ENCODE measurements at regions not wholly inside any gene's neighbourhood (a gene's known extent, or its start where the extent isn't known, plus 50 kb on each side); places are given as distances from the start of the nearest gene placed in this dataset.

DNA sequence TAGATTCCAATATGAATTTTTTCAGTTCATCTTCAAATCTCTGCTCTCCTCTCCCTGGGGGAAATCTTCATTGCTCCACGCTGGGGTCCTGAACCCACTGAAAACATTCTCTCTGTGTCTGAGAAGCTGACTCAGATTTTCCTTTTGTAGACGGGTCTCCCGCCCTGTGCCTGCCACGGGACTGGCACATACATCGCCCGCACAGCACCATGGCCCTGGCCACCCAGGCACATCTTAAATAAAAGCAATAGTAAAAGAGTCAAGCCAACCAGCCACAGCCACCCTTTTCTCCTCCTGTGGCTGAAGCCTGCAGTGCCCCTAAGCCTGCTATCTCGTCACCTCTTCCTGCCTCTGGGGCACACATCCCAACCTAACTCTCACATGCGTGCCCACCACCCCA lies 301.2 kb downstream of the ZNF536 start:
- no peak for DNase-seq (ENCODE audit: low read depth)
- Histone ChIP-seq H3K36me3 (ENCODE audit: control insufficient read depth, insufficient read depth, low read length) (no peaks in the 10 kb centered on the region), H3K27me3 (ENCODE audit: control insufficient read depth, insufficient read depth, low read length) (peaks cover 12% of the 10 kb centered on the region), H3K4me3 (ENCODE audit: low read depth, low read length) (no peak overlapping the region)
- TF ChIP-seq, protein P1, sequence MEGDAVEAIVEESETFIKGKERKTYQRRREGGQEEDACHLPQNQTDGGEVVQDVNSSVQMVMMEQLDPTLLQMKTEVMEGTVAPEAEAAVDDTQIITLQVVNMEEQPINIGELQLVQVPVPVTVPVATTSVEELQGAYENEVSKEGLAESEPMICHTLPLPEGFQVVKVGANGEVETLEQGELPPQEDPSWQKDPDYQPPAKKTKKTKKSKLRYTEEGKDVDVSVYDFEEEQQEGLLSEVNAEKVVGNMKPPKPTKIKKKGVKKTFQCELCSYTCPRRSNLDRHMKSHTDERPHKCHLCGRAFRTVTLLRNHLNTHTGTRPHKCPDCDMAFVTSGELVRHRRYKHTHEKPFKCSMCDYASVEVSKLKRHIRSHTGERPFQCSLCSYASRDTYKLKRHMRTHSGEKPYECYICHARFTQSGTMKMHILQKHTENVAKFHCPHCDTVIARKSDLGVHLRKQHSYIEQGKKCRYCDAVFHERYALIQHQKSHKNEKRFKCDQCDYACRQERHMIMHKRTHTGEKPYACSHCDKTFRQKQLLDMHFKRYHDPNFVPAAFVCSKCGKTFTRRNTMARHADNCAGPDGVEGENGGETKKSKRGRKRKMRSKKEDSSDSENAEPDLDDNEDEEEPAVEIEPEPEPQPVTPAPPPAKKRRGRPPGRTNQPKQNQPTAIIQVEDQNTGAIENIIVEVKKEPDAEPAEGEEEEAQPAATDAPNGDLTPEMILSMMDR (IDR thresholded peaks at IDR 0.05; ENCODE audit: insufficient read depth, low read length, poor library complexity, severe bottlenecking), result no peak

DNA sequence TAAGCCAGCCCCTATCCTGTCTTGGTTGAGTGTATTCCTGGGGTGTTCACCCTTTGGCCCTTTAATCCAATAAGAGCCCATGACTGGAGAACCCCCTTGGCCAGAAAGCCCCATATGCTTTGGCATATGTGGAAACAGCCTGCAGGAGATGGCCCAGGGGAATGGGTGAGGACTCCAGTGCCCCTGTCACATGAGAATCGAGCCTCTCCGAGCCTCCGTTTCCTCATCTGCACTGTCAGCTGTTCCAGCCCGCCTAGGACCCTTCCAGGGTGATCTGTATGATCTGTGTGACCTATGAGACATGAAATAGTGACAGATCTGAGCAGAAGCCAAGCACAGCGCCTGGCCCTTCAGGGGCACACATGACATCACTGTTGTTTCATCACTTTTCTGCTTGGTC lies 300.7 kb downstream of the ZNF536 start:
- TF ChIP-seq, protein P1 (IDR thresholded peaks at IDR 0.05; ENCODE audit: insufficient read depth, low read length, poor library complexity, severe bottlenecking), result no peak
- H3K36me3 ChIP-seq (ENCODE audit: control insufficient read depth, insufficient read depth, low read length), result no peaks in the 10 kb centered on the region
- H3K27me3 ChIP-seq (ENCODE audit: control insufficient read depth, insufficient read depth, low read length), result peaks cover 12% of the 10 kb centered on the region
- DNase-seq (ENCODE audit: low read depth), result no peak
- H3K4me3 ChIP-seq (ENCODE audit: low read depth, low read length), result no peak overlapping the region

DNA sequence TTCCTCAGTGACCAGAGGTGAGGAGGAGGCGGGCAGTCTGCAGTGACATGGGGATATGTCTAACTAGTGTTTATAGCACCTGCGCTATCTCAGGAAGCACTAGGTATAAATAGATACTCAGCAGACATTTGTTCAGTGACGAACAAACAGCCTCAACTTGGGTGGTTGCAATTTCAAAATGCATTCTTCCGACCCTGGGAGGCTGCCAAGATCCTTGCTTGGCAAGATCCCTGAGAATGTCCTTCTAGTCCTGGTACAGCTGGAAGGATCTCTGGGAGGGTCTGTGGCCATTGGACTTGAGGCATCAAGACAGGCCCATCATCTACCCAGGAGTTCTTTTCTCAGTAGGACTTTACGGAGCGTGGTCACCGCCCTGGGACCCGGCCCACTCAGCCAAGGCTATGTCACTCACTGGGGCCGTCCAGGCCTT lies 299.5 kb downstream of the ZNF536 start:
- peaks cover 12% of the 10 kb centered on the region for H3K27me3 ChIP-seq (ENCODE audit: control insufficient read depth, insufficient read depth, low read length)
- no peaks in the 10 kb centered on the region for H3K36me3 ChIP-seq (ENCODE audit: control insufficient read depth, insufficient read depth, low read length)
- TF ChIP-seq, protein P1 (IDR thresholded peaks at IDR 0.05; ENCODE audit: insufficient read depth, low read length, poor library complexity, severe bottlenecking), result no peak
- H3K4me3 ChIP-seq (ENCODE audit: low read depth, low read length), result no peak overlapping the region
- no peak for DNase-seq (ENCODE audit: low read depth)

DNA sequence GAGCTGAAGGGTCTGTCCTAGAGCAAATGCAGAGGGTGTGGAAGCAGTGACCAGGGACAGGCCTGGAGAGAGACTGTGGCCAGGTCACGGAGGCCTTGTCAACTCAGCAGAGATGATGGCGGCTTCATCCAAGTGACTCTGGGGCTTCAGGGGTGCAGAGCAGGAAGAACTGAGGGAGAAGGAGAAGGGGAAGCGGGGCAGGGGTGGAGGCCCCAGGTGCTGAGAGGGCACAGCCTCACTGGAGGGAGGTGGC lies 299.1 kb downstream of the ZNF536 start:
- TF ChIP-seq, protein P1 (IDR thresholded peaks at IDR 0.05; ENCODE audit: insufficient read depth, low read length, poor library complexity, severe bottlenecking), result no peak
- H3K27me3 ChIP-seq (ENCODE audit: control insufficient read depth, insufficient read depth, low read length), result peaks cover 12% of the 10 kb centered on the region
- no peaks in the 10 kb centered on the region for H3K36me3 ChIP-seq (ENCODE audit: control insufficient read depth, insufficient read depth, low read length)
- DNase-seq (ENCODE audit: low read depth), result no peak
- no peak overlapping the region for H3K4me3 ChIP-seq (ENCODE audit: low read depth, low read length)

DNA sequence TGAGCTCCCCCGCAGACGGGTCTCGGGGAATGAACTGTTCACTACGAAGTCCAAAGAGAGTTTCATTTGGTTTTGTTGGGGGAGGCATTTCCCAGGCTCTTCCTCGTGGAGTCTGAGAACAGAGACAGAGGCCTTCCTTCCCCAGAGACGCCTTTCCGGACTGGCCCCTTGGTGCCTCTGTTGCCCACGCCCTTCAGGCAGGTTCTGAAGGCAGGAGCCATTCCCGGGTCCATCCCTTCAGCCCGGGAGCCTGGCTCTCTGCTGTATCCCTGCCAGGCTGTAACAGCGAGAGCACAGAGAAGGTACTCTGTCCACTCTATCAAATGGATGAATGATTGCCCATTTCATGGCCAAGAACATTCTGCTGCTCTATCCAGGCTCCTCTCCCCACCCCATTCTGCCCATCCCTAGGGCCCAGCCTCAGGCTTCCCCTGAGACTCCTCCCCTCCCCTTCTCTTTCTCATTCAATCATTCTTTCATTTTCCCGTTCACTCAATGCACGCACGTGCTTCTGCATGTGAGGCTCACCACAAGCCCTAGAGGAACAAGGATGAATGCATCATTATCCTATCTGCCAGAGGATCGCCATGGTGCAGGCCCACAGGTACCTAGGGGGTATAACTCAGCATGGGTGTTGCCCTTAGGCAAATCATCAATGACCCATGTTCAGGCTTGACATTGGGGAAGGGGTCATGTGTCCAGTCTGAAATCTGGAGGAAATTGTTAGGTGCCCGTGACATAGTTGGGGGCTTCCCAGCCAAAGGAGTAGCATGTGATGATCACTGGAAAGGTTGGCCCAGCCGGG lies 298.6 kb downstream of the ZNF536 start:
- no peaks in the 10 kb centered on the region for H3K36me3 ChIP-seq (ENCODE audit: control insufficient read depth, insufficient read depth, low read length)
- H3K4me3 ChIP-seq (ENCODE audit: low read depth, low read length), result no peak overlapping the region
- no peak for DNase-seq (ENCODE audit: low read depth)
- H3K27me3 ChIP-seq (ENCODE audit: control insufficient read depth, insufficient read depth, low read length), result peaks cover 16% of the 10 kb centered on the region
- TF ChIP-seq, protein P1 (IDR thresholded peaks at IDR 0.05; ENCODE audit: insufficient read depth, low read length, poor library complexity, severe bottlenecking), result no peak

DNA sequence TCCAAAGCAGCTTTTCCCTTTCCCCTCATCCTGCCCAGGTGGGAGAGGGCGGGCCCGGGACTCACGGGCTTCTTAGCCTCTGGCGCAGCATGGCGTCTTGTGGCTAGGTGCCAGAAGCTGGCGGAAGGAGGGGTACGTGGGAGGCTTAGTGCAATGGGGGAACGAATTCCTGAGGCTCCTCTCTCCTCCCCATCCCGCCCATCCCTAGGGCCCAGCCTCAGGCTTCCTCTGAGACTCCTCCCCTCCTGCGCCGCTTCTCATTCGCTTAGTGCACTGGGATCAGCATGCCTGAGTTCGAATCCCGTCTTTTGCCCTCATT lies 297.8 kb downstream of the ZNF536 start:
- no peak for DNase-seq (ENCODE audit: low read depth)
- H3K4me3 ChIP-seq (ENCODE audit: low read depth, low read length), result no peak overlapping the region
- TF ChIP-seq, protein P1 (IDR thresholded peaks at IDR 0.05; ENCODE audit: insufficient read depth, low read length, poor library complexity, severe bottlenecking), result no peak
- no peaks in the 10 kb centered on the region for H3K36me3 ChIP-seq (ENCODE audit: control insufficient read depth, insufficient read depth, low read length)
- peaks cover 16% of the 10 kb centered on the region for H3K27me3 ChIP-seq (ENCODE audit: control insufficient read depth, insufficient read depth, low read length)

Data from kidney epithelial cell (primary cell).